CD14-positive monocyte (primary cell): ENCODE measurements at regions not wholly inside any gene's neighbourhood (a gene's known extent, or its start where the extent isn't known, plus 50 kb on each side); places are given as distances from the start of the nearest gene placed in this dataset.
A peak's percentile ranks its signal among the peaks of the same experiment; 100 is the strongest.

Source experiments
- DNase-seq, 3 donors: peaks; one replicate each; pipeline ENCODE4 v3.0.0-alpha.2; 2011 to 2022
- H2AFZ ChIP-seq: 2 replicates; pipeline ENCODE4 v1.6.0; 2012; ENCODE audit warnings: mild to moderate bottlenecking, low read depth, low read length, inconsistent platforms; ENCODE audit not compliant: insufficient read depth, poor library complexity, severe bottlenecking
- H3K27ac ChIP-seq, 2 donors: 1 replicate in 1 of 2; 2 replicates in 1 of 2; pipeline ENCODE4 v1.5.1; 2012 to 2013; ENCODE audit warnings: low read length in 2 of 2, control low read depth in 1 of 2, inconsistent platforms in 1 of 2, low read depth in 1 of 2, mild to moderate bottlenecking in 1 of 2
- H3K27me3 ChIP-seq, 2 donors: one replicate each; pipeline versions ENCODE4 v1.6.0 to v1.6.1; 2011 to 2013; ENCODE audit warnings: low read length in 2 of 2; ENCODE audit not compliant: control insufficient read depth in 2 of 2, insufficient read depth in 2 of 2
- H3K36me3 ChIP-seq, 2 donors: replicated peaks in 1 of 2; 1 replicate in 1 of 2; 2 replicates in 1 of 2; pipeline versions ENCODE4 v1.5.1 to v1.6.1; 2012 to 2013; ENCODE audit warnings: low read length in 2 of 2, control low read depth in 1 of 2, inconsistent platforms in 1 of 2, mild to moderate bottlenecking in 1 of 2; ENCODE audit not compliant: insufficient read depth in 2 of 2, control insufficient read depth in 1 of 2
- H3K4me1 ChIP-seq, 2 donors: 1 replicate in 1 of 2; 2 replicates in 1 of 2; pipeline versions ENCODE4 v1.5.1 to v1.6.1; 2012 to 2013; ENCODE audit warnings: low read length in 2 of 2, control low read depth in 1 of 2, inconsistent platforms in 1 of 2, mild to moderate bottlenecking in 1 of 2, moderate library complexity in 1 of 2; ENCODE audit not compliant: insufficient read depth in 2 of 2, control insufficient read depth in 1 of 2
- H3K4me2 ChIP-seq: replicated peaks from 2 replicates; pipeline ENCODE3; 2012; ENCODE audit warnings: low read length, moderate library complexity, mild to moderate bottlenecking; ENCODE audit not compliant: poor library complexity, severe bottlenecking; ENCODE audit errors: extremely low read depth
- H3K4me3 ChIP-seq, 3 experiments: fragments of 200-600 bp in 1 of 3; sonication (generic) in 1 of 3; replicated peaks in 1 of 3; 1 replicate in 2 of 3; 2 replicates in 1 of 3; pipeline ENCODE4 v1.5.1; 2011 to 2013; ENCODE audit warnings: low read length in 3 of 3, mild to moderate bottlenecking in 3 of 3, control low read depth in 2 of 3, low read depth in 2 of 3, inconsistent platforms in 1 of 3, moderate library complexity in 1 of 3
- H3K79me2 ChIP-seq: 2 replicates; pipeline ENCODE4 v1.6.0; 2012; ENCODE audit warnings: mild to moderate bottlenecking, control low read depth, inconsistent platforms, low read length, moderate library complexity; ENCODE audit not compliant: insufficient read depth
- H3K9ac ChIP-seq: 2 replicates; pipeline ENCODE4 v1.6.0; 2017; ENCODE audit warnings: low read length, mild to moderate bottlenecking; ENCODE audit not compliant: insufficient read depth, poor library complexity, severe bottlenecking
- H3K9me3 ChIP-seq, 2 donors: replicated peaks in 1 of 2; 1 replicate in 1 of 2; 2 replicates in 1 of 2; pipeline versions ENCODE4 v1.5.1 to v1.6.1; 2012 to 2013; ENCODE audit warnings: low read length in 2 of 2, control low read depth in 1 of 2; ENCODE audit not compliant: control insufficient read depth in 1 of 2, insufficient read depth in 1 of 2
- H4K20me1 ChIP-seq: 2 replicates; pipeline ENCODE4 v1.6.0; 2012; ENCODE audit warnings: mild to moderate bottlenecking, low read length, control low read depth, moderate library complexity; ENCODE audit not compliant: insufficient read depth
- H3K27ac Mint-ChIP-seq, 7 donors: one replicate each; pipeline ENCODE4 v1.8.0; 2020; ENCODE audit warnings: mild to moderate bottlenecking in 7 of 7, mixed read lengths in 7 of 7, moderate library complexity in 6 of 7, inconsistent platforms in 2 of 7
- H3K27me3 Mint-ChIP-seq, 3 donors: one replicate each; pipeline ENCODE4 v1.8.0; 2021 to 2022; ENCODE audit warnings: low read depth in 3 of 3, mild to moderate bottlenecking in 3 of 3, mixed read lengths in 3 of 3, moderate library complexity in 3 of 3, inconsistent platforms in 1 of 3
- H3K36me3 Mint-ChIP-seq, 2 donors: one replicate each; pipeline ENCODE4 v1.8.0; 2020; ENCODE audit warnings: mixed read lengths in 2 of 2, inconsistent platforms in 1 of 2, mild to moderate bottlenecking in 1 of 2
- H3K4me1 Mint-ChIP-seq: one replicate; pipeline ENCODE4 v1.8.0; 2020; ENCODE audit warnings: mild to moderate bottlenecking, mixed read lengths
- H3K4me3 Mint-ChIP-seq, 2 donors: one replicate each; pipeline ENCODE4 v1.8.0; 2020; ENCODE audit warnings: mild to moderate bottlenecking in 2 of 2, mixed read lengths in 2 of 2, moderate library complexity in 1 of 2
- H3K9me3 Mint-ChIP-seq, 7 donors: one replicate each; pipeline ENCODE4 v1.8.0; 2020 to 2022; ENCODE audit warnings: mixed read lengths in 7 of 7, mild to moderate bottlenecking in 6 of 7, moderate library complexity in 6 of 7, inconsistent platforms in 2 of 7
- WGBS: methylation state at CpG from one replicate; pipeline ENCODE4 v1.1.5; 2013; ENCODE audit warnings: missing lambda C conversion rate; ENCODE audit not compliant: insufficient coverage; 5-methylcytosine and 5-hydroxymethylcytosine counted together
- intact Hi-C, 2 donors: fragments of 100-400 bp; cut with micrococcal nuclease; formaldehyde crosslinking; loops; one replicate each; pipeline versions ENCODE4 v1.15.0 to v1.15.1; 2023
- TF ChIP-seq, protein P1 (sequence below): fragments of 200-600 bp; IDR thresholded peaks from one replicate; pipeline ENCODE4 v1.8.0; 2022; ENCODE audit warnings: antibody characterized with exemption, mild to moderate bottlenecking

DNA sequence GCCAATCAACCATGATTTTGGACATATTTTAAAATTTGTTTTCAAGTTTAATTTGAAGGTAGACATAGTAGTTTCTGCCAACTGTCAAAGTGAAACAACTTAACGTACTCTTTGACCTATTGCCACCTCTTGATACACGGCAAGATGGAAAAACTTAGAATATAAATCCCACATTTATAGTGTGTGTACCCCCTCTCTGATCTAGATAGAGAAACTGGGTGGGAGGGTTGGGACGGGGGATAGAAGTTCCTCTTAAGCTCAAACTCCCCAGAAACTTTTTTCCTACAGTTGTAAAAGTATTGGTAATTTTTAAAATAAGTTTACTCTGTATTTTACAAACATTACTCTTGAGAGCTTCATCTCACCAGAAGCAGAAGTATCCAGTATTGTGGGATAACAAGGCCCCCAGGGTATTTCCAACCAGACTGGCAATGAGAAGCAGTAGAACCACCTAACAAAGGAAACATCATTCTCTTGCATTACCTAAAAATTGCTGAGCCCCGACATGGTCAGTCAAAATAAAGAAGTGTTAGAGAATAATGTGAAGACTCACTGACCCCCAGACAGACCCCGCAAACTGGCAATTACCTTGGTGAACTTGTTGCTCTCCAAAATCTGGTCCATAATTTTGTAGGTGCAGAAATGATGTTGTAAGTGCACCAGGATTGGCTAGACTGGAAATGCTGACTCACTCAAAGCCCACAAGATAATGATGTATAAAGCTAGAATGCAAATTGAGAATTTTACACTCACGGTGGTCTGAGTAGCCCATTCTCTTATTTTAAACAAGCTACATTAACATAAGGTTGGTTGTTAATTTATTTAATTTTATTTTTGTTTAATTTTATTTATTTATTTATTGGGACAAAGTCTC lies 74.7 kb upstream of the TNFAIP3 start:
- H3K4me3 Mint-ChIP-seq = no peak overlapping the region
- H3K4me1 ChIP-seq = peaks cover 25 to 29% of the 10 kb centered on the region in 2 donors
- peaks cover 27% of the 10 kb centered on the region for H3K4me1 Mint-ChIP-seq
- H3K27ac Mint-ChIP-seq = peak overlapping the region in 3 of 7 donors; percentile 18 to 82 (median 40)
- H3K9ac ChIP-seq = no peak overlapping the region
- no peaks in the 10 kb centered on the region for H4K20me1 ChIP-seq
- no peaks in the 10 kb centered on the region for H3K9me3 ChIP-seq
- no peak overlapping the region for H2AFZ ChIP-seq
- no peak overlapping the region for H3K4me3 ChIP-seq
- H3K4me2 ChIP-seq = no peak overlapping the region
- 100% methylated on average over 1 of the region's 6 CpGs for WGBS
- H3K36me3 ChIP-seq = no peaks in the 10 kb centered on the region
- DNase-seq = peak in 1 of 3 donors; percentile 66
- peaks cover 0 to 3% (median 0%) of the 10 kb centered on the region in 7 donors for H3K9me3 Mint-ChIP-seq
- H3K27me3 ChIP-seq = no peaks in the 10 kb centered on the region
- H3K36me3 Mint-ChIP-seq = no peaks in the 10 kb centered on the region
- no peak overlapping the region for H3K27ac ChIP-seq
- TF ChIP-seq, protein P1, sequence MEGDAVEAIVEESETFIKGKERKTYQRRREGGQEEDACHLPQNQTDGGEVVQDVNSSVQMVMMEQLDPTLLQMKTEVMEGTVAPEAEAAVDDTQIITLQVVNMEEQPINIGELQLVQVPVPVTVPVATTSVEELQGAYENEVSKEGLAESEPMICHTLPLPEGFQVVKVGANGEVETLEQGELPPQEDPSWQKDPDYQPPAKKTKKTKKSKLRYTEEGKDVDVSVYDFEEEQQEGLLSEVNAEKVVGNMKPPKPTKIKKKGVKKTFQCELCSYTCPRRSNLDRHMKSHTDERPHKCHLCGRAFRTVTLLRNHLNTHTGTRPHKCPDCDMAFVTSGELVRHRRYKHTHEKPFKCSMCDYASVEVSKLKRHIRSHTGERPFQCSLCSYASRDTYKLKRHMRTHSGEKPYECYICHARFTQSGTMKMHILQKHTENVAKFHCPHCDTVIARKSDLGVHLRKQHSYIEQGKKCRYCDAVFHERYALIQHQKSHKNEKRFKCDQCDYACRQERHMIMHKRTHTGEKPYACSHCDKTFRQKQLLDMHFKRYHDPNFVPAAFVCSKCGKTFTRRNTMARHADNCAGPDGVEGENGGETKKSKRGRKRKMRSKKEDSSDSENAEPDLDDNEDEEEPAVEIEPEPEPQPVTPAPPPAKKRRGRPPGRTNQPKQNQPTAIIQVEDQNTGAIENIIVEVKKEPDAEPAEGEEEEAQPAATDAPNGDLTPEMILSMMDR = no peak
- intact Hi-C loops = loop anchor here in 1 of 2 donors (5.0 kb wide), 2 partner anchors 75 to 85 kb away; partner anchors contain the start of gene TNFAIP3
- H3K79me2 ChIP-seq = no peaks in the 10 kb centered on the region
- peaks cover 0 to 7% (median 0%) of the 10 kb centered on the region in 3 donors for H3K27me3 Mint-ChIP-seq

DNA sequence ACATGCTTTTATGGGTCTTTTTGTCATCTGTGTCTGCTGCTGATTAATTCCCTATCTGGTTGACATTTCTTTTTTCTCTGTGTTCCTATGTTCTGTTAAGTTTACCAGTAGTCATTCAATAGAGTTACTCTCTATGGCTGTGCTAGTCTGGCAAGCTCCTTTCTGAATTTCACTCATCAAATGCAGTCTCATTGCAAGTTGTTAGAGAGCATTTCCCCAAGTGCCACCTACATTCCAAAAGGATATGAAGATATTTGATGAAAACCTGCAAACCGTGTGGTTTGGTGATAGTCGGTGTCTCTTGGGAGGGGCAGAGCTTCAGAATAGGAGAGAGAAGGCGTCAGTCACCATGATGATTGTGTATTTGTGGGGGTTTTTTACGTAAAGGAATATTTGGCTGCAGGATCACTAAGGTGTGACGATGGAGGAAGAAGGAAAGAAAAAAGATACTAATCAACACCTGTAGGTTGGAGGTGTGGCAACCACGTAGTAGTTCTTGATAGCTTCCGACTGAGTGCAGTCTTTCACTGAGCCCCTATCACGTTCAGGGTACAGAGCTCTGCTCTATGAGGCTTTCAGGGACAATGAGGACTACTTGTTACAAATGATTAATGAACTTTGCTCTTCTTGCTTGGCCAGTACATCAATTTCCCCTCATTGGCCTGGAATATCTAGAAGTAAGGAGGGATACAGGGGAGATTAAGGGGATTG lies 73.1 kb upstream of the TNFAIP3 start:
- H3K9me3 ChIP-seq = no peaks in the 10 kb centered on the region
- no peak overlapping the region for H3K4me3 ChIP-seq
- no peak overlapping the region for H2AFZ ChIP-seq
- no peak overlapping the region for H3K9ac ChIP-seq
- no peak for DNase-seq
- no peak overlapping the region for H3K27ac ChIP-seq
- peaks cover 0 to 4% (median 0%) of the 10 kb centered on the region in 3 donors for H3K27me3 Mint-ChIP-seq
- TF ChIP-seq, protein P1 = no peak
- no peaks in the 10 kb centered on the region for H3K79me2 ChIP-seq
- H3K9me3 Mint-ChIP-seq = peaks cover 0 to 7% (median 0%) of the 10 kb centered on the region in 7 donors
- peaks cover 25 to 35% of the 10 kb centered on the region in 2 donors for H3K4me1 ChIP-seq
- H3K4me3 Mint-ChIP-seq = no peak overlapping the region
- intact Hi-C loops = loop anchor here in 1 of 2 donors (5.0 kb wide), 2 partner anchors 73 to 87 kb away; partner anchors contain the start of gene TNFAIP3
- peaks cover 32% of the 10 kb centered on the region for H3K4me1 Mint-ChIP-seq
- no peaks in the 10 kb centered on the region for H3K36me3 Mint-ChIP-seq
- no peaks in the 10 kb centered on the region for H3K36me3 ChIP-seq
- no peaks in the 10 kb centered on the region for H3K27me3 ChIP-seq
- 89% methylated on average over 3 of the region's 8 CpGs for WGBS
- H3K27ac Mint-ChIP-seq = peak overlapping the region in 1 of 7 donors; percentile 19
- no peaks in the 10 kb centered on the region for H4K20me1 ChIP-seq
- H3K4me2 ChIP-seq = no peak overlapping the region
